ENCODE measurements at regions not wholly inside any gene's neighbourhood (a gene's known extent, or its start where the extent isn't known, plus 50 kb on each side); places are given as distances from the start of the nearest gene placed in this dataset.

GRCh38 chr2:239894276-239894675, 130.9 kb downstream of the NDUFA10 start:
- TF ChIP-seq, protein P1, sequence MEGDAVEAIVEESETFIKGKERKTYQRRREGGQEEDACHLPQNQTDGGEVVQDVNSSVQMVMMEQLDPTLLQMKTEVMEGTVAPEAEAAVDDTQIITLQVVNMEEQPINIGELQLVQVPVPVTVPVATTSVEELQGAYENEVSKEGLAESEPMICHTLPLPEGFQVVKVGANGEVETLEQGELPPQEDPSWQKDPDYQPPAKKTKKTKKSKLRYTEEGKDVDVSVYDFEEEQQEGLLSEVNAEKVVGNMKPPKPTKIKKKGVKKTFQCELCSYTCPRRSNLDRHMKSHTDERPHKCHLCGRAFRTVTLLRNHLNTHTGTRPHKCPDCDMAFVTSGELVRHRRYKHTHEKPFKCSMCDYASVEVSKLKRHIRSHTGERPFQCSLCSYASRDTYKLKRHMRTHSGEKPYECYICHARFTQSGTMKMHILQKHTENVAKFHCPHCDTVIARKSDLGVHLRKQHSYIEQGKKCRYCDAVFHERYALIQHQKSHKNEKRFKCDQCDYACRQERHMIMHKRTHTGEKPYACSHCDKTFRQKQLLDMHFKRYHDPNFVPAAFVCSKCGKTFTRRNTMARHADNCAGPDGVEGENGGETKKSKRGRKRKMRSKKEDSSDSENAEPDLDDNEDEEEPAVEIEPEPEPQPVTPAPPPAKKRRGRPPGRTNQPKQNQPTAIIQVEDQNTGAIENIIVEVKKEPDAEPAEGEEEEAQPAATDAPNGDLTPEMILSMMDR (optimal IDR thresholded peaks at IDR 0.05 in 1 of 3, IDR thresholded peaks at IDR 0.05 in 1 of 3, conservative IDR thresholded peaks at IDR 0.05 in 1 of 3; ENCODE audit: extremely low read depth in 1 of 3, insufficient read depth in 2 of 3, low read length in 3 of 3): no peak
- no peak for TF ChIP-seq EZH2 (IDR thresholded peaks at IDR 0.05; ENCODE audit: low read length)

All from keratinocyte (primary cell).